ENCODE measurements at regions not wholly inside any gene's neighbourhood (a gene's known extent, or its start where the extent isn't known, plus 50 kb on each side); places are given as distances from the start of the nearest gene placed in this dataset.
A peak's percentile ranks its signal among the peaks of the same experiment; 100 is the strongest.

- no peak for DNase-seq (ENCODE audit: low read depth)
These were observed 87.2 kb upstream of the LIFR start for GRCh38 chr5:38643616-38644015.

- DNase-seq (ENCODE audit: low read depth) = peak; percentile 40
These were observed 89.1 kb upstream of the LIFR start for GRCh38 chr5:38645508-38645907.

DNA sequence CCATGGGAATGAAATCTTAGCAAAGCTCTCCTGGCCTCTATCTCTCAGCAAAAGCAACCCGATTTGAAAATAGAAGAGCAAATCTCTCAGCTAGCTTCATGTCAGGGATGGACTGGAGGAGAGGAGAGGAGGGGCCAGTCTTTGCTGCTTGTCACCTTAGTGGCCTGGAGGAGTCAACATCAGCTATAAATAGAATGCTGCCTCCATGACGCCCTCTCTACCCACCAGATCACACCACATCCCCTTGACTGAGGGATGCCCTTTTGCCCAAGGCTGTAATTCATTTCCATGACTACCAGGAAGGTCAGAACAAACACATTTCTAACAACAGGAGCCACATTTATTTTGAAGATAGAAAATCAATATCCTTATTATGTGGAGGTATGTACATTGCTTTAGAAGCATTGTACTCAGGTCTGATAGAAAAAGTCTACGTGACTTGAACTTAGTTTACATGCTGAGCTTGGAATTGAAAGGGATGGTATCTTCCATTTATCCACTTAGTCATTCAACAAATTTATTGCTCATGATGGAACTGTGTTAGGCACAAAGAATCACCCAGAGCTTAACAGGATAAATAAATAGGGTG is 92.4 kb upstream of the LIFR start:
- no peak for DNase-seq (ENCODE audit: low read depth)

GRCh38 chr5:38650540-38650939 is 94.1 kb upstream of the LIFR start:
- no peak for DNase-seq (ENCODE audit: low read depth)

DNA sequence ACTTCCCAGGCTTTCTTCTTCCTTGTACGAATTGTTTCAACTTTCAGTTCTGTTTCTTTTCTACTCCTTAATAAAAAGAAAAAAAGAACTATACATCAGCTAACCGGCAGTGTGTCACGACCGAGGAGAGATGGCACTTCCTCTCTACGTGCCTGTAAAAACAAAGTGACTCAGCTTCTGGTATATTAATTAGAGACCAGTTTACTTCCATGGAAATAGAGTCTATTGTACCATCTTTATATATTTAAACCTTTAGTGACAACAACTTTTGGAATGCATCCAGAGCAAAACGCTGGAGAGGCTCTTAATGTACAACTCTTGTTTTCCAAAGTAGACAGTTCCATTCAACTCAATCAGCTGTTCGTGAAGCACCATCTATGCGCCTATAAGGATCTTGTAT is 94.5 kb upstream of the LIFR start:
- DNase-seq (ENCODE audit: low read depth) = peak; percentile 32

DNA sequence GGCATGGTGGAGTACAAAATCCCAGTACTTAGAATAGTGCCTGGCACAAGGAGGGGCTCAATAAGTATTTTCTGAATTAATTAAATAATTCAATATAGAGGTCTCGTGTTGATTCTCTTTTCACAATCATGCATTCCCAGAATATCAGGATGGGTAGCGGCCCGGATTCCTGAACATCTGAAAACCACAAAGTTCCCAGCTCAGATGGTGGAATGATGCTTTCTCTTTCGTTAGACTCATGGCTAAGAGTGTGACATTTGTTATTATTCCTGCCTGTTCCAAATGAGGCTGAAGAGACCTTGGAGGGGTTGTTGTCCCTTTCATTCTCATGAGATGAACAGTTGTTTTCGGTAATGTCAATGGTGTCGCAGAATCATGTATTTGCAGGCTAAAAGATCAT is 95.4 kb upstream of the LIFR start:
- DNase-seq (ENCODE audit: low read depth) = no peak

DNA sequence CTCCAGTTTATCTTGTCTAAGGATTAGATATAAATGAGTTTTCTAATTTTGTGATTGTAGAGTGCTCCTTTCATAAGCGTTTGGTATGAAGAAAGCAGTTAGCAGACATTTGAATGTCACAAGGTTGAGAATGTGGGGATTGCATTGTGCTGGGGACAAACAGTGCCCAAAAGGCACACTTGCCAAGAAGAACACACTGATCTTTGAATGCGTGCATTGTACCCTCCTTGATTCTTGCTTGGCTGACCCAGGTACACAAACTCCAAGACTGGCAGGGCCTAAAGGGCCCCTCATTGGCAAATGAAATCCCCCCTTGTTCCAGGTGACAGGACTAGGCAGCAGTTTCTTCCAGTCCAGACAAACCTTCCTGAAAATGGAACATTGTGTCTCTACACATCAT is 96.9 kb upstream of the LIFR start:
- DNase-seq (ENCODE audit: low read depth) = no peak

- DNase-seq (ENCODE audit: low read depth) = no peak
These were observed 99.2 kb upstream of the LIFR start for GRCh38 chr5:38655691-38656090.

- DNase-seq (ENCODE audit: low read depth) = no peak
These were observed 100.1 kb upstream of the LIFR start for GRCh38 chr5:38656568-38656967.

GRCh38 chr5:38657020-38657419 is 100.6 kb upstream of the LIFR start:
- no peak for DNase-seq (ENCODE audit: low read depth)

DNA sequence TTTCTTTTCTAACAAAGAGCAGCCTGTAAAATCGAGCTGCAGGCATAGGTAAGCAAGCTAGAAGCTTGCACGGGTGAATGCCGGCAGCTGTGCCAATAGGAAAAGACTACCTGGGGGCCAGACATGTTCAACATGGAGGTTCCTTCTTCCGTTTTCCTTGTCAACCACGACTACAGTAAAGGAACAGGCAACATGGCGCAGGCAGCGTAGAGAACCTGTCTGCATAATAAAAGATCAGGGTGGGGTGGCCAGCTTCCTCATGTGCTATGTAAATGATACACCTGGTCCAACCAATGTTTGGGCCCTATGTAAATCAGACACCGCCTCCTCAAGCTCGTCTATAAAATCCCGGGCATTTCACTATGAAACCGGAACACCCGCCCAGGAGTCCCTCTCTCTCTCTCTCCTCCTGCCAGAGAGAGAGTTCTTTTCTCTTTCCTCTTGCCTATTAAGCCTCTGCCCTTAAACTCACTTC is 103.8 kb upstream of the LIFR start:
- DNase-seq (ENCODE audit: low read depth) = no peak

DNA sequence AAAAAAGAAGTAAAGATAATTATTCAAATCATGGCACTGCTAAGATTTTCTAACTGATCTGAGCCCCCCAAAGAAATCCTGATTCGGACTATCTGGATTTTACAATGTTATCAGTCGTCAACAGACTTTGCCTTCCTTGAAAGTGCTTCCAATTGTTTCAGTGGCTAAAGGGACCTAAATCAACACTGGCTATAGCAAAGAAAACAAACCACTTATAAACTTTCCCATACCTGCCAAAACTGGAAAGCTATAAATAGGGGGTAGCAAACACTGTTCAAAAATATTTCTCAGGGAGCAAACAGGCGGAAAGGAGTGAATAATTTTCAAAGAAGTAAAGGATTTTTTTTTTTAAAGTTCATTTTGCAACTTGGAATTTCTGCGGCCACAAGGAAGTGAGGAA is 105.6 kb upstream of the LIFR start:
- no peak for DNase-seq (ENCODE audit: low read depth)

DNA sequence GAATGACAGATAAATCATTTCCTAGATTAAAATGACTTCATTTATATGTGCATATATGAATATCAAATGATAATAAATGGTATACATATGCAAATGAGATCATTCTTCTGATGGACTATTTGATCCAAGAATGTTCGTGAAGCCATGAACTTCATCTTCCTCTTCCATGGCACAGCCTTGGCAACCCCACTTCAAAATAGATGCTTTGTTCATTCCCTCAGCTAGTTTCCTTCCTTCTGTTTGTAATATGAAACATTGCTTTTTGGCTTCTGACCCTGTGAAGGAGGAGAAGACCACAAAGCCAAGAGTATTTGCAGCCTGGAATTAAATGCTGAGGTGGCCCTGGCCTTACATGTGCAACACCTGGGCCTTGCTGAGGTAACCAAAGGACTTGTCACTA is 106.8 kb upstream of the LIFR start:
- DNase-seq (ENCODE audit: low read depth) = no peak

DNA sequence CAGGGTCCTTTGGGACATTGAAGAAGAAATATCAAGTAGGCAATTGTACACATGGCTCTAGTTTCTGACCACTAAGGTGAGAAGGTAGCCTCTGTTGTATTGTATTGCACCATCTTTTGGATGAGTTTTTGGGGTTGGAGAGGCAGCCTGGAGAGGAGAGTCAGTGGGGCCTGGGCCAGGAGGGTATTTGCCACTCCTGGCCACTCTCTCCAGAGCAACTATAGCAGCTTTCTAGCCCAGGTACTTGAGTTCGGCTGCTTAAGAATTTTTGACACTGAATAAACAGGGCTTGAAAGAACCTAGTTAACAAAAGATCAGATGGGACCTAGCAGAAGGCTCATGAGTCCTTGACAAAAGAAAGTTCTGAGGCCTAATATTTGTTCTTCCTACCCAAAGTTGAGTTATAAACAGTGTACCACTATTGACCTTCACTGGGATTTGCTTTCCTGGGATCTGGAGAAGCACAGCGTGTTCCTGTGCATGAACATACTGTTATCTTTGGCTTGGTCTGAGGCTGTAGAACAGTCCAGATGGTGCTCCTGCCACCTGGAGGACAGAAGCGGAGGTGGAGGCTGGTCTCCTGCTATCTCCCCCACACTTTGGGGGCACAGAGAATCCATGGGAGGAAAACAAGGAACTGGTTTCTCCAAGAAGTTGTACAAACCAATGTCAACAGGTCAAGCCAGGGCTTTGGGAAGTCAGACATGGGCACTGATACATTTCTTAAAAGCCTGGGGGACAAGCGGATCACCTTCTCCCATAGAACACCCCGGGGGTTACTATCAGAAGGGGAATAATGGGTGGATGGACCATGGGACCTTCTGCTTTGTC is 110.4 kb upstream of the LIFR start:
- DNase-seq (ENCODE audit: low read depth) = peak; percentile 31

DNA sequence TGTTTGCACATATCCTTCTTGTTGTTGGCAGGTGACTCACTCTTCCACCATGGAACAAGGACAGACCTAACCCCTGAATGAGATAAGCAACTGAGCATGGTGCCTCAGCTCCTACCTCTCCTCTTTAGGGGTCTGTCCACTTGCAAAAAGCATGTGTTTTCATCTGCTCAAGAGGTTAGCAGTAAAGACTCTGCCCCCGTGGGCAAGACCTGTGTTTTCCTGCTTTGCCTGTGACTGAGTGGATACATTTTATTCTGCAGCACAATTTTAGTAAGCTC is 111.0 kb upstream of the LIFR start:
- no peak for DNase-seq (ENCODE audit: low read depth)

DNA sequence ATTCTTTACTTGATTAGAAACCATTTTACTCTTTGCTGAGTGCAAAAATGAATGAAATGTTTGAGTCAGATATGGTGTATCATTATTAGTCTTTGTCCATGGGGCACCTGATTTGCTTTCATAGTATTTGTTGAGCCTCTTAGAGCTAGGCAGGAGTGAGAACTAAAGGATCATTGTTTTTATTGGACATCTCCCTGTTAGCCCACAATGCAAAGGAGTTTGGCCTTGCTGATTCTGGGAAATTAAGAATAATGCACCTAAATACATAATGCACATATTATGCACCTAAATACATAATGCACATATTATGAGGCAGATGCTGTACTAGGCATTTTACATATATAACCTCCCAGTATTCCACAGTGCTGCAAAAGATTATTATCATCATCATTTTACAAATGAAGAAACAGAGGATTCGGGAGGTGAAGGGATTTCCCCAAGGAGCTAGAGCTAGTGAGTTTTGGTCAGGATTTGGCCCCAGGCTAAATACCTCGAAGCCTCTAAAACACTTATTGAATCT is 113.0 kb upstream of the LIFR start:
- DNase-seq (ENCODE audit: low read depth) = no peak

GRCh38 chr5:38670066-38670465 is 113.6 kb upstream of the LIFR start:
- DNase-seq (ENCODE audit: low read depth) = no peak

- no peak for DNase-seq (ENCODE audit: low read depth)
These were observed 114.4 kb upstream of the LIFR start for GRCh38 chr5:38670878-38671277.

DNA sequence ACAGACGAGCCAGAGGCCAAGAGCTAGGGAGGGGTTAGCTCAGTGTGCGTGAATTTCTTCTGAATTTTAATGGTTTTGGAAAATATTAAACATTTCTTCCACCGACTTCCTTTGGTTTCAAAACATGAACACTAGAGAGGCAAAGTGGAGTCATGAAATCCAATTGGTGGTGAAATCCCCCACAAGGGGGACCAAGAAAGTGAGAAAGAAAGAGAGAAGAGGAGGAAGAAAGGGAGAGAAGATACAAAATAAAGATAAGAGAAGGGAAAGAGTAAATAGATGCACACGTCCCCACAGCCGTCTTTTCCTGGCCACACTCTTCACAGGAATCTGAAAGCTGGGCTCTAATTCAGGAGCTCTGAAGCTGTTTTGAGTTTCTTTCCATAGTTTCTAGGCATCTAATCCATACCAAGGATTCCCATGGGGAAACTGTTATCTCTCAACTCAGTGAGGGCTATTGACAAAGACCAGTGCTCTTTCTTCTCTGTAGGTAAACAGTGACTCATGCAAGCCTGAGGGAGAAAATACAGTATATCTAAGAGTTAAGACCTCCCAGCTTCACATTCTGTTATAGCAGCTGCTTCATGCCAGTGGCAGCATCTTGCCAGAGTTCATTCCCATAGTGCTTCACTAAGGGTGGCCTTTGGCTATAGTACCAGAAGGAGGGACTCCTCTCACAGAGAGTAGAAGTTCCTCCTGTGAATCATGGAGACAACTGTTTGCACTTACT is 115.8 kb upstream of the LIFR start:
- no peak for DNase-seq (ENCODE audit: low read depth)

- no peak for DNase-seq (ENCODE audit: low read depth)
These were observed 117.2 kb upstream of the LIFR start for GRCh38 chr5:38673671-38674071.

- DNase-seq (ENCODE audit: low read depth) = no peak
These were observed 119.0 kb upstream of the LIFR start for GRCh38 chr5:38675443-38675842.

DNA sequence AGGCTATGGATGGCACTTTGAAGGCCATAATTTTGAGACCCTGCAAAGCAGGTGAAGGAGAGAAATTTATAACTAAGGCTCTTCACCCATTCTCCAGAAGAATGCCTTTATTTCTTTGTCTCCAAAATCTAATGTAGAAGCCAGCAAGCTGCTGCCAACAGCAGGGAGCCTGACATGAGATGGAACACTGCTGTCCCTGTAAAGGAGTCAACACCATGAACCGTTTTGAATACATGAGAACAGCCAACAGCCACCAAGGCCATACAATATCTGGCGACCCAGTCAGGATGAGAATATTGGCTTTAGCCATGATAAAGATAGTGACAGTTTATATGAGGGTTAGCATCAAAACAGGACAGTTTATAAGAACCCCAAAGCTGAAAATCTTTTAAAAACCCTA is 121.2 kb upstream of the LIFR start:
- DNase-seq (ENCODE audit: low read depth) = no peak

GRCh38 chr5:38678076-38678475 is 121.6 kb upstream of the LIFR start:
- no peak for DNase-seq (ENCODE audit: low read depth)
